ENCODE measurements at regions not wholly inside any gene's neighbourhood (a gene's known extent, or its start where the extent isn't known, plus 50 kb on each side); places are given as distances from the start of the nearest gene placed in this dataset.

DNA sequence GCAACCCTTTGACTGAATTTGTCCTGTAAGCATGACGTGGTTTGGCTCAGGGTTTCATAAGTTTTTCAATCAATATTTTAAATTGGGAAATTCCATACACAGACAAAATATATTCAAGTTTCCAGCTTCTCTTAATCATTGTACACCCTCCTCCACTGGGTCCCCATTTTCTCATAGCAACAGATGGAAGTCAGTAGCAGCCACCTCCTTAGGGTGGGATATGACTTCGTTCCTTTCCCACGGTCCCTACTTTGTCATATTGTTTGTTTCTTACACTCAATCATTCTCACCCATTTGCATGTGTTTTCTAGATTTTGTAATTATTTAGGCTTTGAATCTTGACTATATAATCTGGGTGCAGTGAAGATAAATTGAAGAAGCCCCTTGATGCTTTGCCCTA, 664.5 kb upstream of the IGFBP7 start:
- no peak for TF ChIP-seq CTCF (IDR thresholded peaks at IDR 0.05)
- TF ChIP-seq POLR2A (IDR thresholded peaks at IDR 0.05) = no peak

All from heart left ventricle (tissue), 13 donors.